ENCODE measurements at regions not wholly inside any gene's neighbourhood (a gene's known extent, or its start where the extent isn't known, plus 50 kb on each side); places are given as distances from the start of the nearest gene placed in this dataset.

- BruUV-seq (replicated peaks): no TSS peak
- dilution Hi-C loops (cut with MboI; ENCODE audit: extremely low pct_ligation_motif_present, low sequenced_read_pairs): no loop called here
- CTCF ChIA-PET: interaction anchor here (1.0 kb wide), 1 partner anchor 1087 kb away, joined by 3 read pairs; no protein-coding TSS in a partner anchor
Observed at GRCh38 chr6:45742591-45742990, 273.1 kb downstream of the CLIC5 start.

GRCh38 chr6:45741437-45742171 lies 274.1 kb downstream of the CLIC5 start:
- no peak overlapping the region for H3K27ac ChIP-seq (ENCODE audit: insufficient read depth, low read depth, low read length)
- H3K9me3 ChIP-seq (replicated peaks; ENCODE audit: control insufficient read depth, insufficient read depth, low read length): no peaks in the 10 kb centered on the region
- no peaks in the 10 kb centered on the region for H3K36me3 ChIP-seq (ENCODE audit: control insufficient read depth in 2 of 2, extremely low read depth in 1 of 2, insufficient read depth in 2 of 2, low read length in 2 of 2)
- ChIA-PET CTCF (interaction anchor here (0.9 kb wide), 1 partner anchor 49 kb away, joined by 3 read pairs; no protein-coding TSS in a partner anchor), POLR2A (no interaction called here)
- no TSS peak for BruUV-seq (replicated peaks)
- H3K4me2 ChIP-seq (ENCODE audit: insufficient read depth, low read length): no peak overlapping the region
- H3K9ac ChIP-seq (replicated peaks; ENCODE audit: extremely low read depth, insufficient read depth, low read length): no peak overlapping the region
- H3K4me3 ChIP-seq (replicated peaks in 1 of 3; ENCODE audit: insufficient read depth in 1 of 3, low read depth in 1 of 3, low read length in 3 of 3): no peak overlapping the region
- H3K79me2 ChIP-seq (ENCODE audit: control insufficient read depth, insufficient read depth, low read length): no peaks in the 10 kb centered on the region
- H2AFZ ChIP-seq (ENCODE audit: low read depth, low read length): no peak overlapping the region
- TF ChIP-seq FOS (IDR thresholded peaks at IDR 0.05; ENCODE audit: borderline replicate concordance, insufficient read depth, low read length) (no peak), POLR2AphosphoS5 (IDR thresholded peaks at IDR 0.05; ENCODE audit: insufficient read depth, low read depth, low read length) (no peak), GATA2 (IDR thresholded peaks at IDR 0.05; ENCODE audit: insufficient read depth, insufficient read length, low read depth, low read length) (no peak), POLR2A (IDR thresholded peaks at IDR 0.05; ENCODE audit: low read depth, low read length) (no peak), JUN (IDR thresholded peaks at IDR 0.05; ENCODE audit: borderline replicate concordance, insufficient read depth, insufficient read length, low read depth) (no peak), MYC (IDR thresholded peaks at IDR 0.05; ENCODE audit: low read depth, low read length) (no peak), MAX (IDR thresholded peaks at IDR 0.05; ENCODE audit: insufficient read depth, insufficient read length) (no peak), EZH2 (IDR thresholded peaks at IDR 0.05; ENCODE audit: borderline replicate concordance, low read depth, low read length, severe bottlenecking) (no peak), CTCF (IDR thresholded peaks at IDR 0.05; ENCODE audit: extremely low read depth in 1 of 2, insufficient read depth in 1 of 2, low read depth in 1 of 2, low read length in 2 of 2) (no peak)
- H3K4me1 ChIP-seq (ENCODE audit: control insufficient read depth, extremely low read depth, insufficient read depth, low read length): no peaks in the 10 kb centered on the region
- H4K20me1 ChIP-seq (replicated peaks; ENCODE audit: control insufficient read depth, extremely low read depth, insufficient read depth, low read length): no peaks in the 10 kb centered on the region
- DNase-seq (ENCODE audit: low read depth, low spot score): no peak
- dilution Hi-C loops (cut with MboI; ENCODE audit: extremely low pct_ligation_motif_present, low sequenced_read_pairs) (no loop called here), intact Hi-C loops (cut with micrococcal nuclease) (no loop called here)
- H3K9me1 ChIP-seq (replicated peaks; ENCODE audit: control insufficient read depth, extremely low read depth, insufficient read depth, low read length): no peaks in the 10 kb centered on the region
- no peaks in the 10 kb centered on the region for H3K27me3 ChIP-seq (ENCODE audit: control insufficient read depth in 2 of 2, insufficient read depth in 2 of 2, low read length in 2 of 2)
- FAIRE-seq: no peak

More at GRCh38 chr6:45742591-45742990, 273.1 kb downstream of the CLIC5 start:
- Histone ChIP-seq H3K27ac (ENCODE audit: insufficient read depth, low read depth, low read length) (no peak overlapping the region), H3K79me2 (ENCODE audit: control insufficient read depth, insufficient read depth, low read length) (no peaks in the 10 kb centered on the region), H2AFZ (ENCODE audit: low read depth, low read length) (no peak overlapping the region), H4K20me1 (replicated peaks; ENCODE audit: control insufficient read depth, extremely low read depth, insufficient read depth, low read length) (no peaks in the 10 kb centered on the region), H3K9me1 (replicated peaks; ENCODE audit: control insufficient read depth, extremely low read depth, insufficient read depth, low read length) (no peaks in the 10 kb centered on the region), H3K27me3 (ENCODE audit: control insufficient read depth in 2 of 2, insufficient read depth in 2 of 2, low read length in 2 of 2) (no peaks in the 10 kb centered on the region), H3K4me2 (ENCODE audit: insufficient read depth, low read length) (no peak overlapping the region), H3K4me3 (replicated peaks in 1 of 3; ENCODE audit: insufficient read depth in 1 of 3, low read depth in 1 of 3, low read length in 3 of 3) (no peak overlapping the region), H3K36me3 (ENCODE audit: control insufficient read depth in 2 of 2, extremely low read depth in 1 of 2, insufficient read depth in 2 of 2, low read length in 2 of 2) (no peaks in the 10 kb centered on the region), H3K9ac (replicated peaks; ENCODE audit: extremely low read depth, insufficient read depth, low read length) (no peak overlapping the region), H3K4me1 (ENCODE audit: control insufficient read depth, extremely low read depth, insufficient read depth, low read length) (no peaks in the 10 kb centered on the region), H3K9me3 (replicated peaks; ENCODE audit: control insufficient read depth, insufficient read depth, low read length) (no peaks in the 10 kb centered on the region)
- TF ChIP-seq POLR2AphosphoS5 (IDR thresholded peaks at IDR 0.05; ENCODE audit: insufficient read depth, low read depth, low read length) (no peak), GATA2 (IDR thresholded peaks at IDR 0.05; ENCODE audit: insufficient read depth, insufficient read length, low read depth, low read length) (no peak), FOS (IDR thresholded peaks at IDR 0.05; ENCODE audit: borderline replicate concordance, insufficient read depth, low read length) (no peak), MYC (IDR thresholded peaks at IDR 0.05; ENCODE audit: low read depth, low read length) (no peak), MAX (IDR thresholded peaks at IDR 0.05; ENCODE audit: insufficient read depth, insufficient read length) (no peak), EZH2 (IDR thresholded peaks at IDR 0.05; ENCODE audit: borderline replicate concordance, low read depth, low read length, severe bottlenecking) (no peak)
- intact Hi-C loops (cut with micrococcal nuclease): no loop called here
- DNase-seq (ENCODE audit: low read depth, low spot score) (no peak), FAIRE-seq (no peak)
- POLR2A ChIA-PET: no interaction called here

Data from endothelial cell of umbilical vein (primary cell).